Glutamatergic neuron (in vitro differentiated cells): ENCODE measurements at regions not wholly inside any gene's neighbourhood (a gene's known extent, or its start where the extent isn't known, plus 50 kb on each side); places are given as distances from the start of the nearest gene placed in this dataset.
"Not testable (repeated sequence)": the region's sequence is repeated elsewhere in the genome, so short reads cannot be mapped to it uniquely, and the experiment has no call there.

Experiments
- DNase-seq: peaks from one replicate; pipeline ENCODE4 v3.0.0; 2022
- H3K27ac Mint-ChIP-seq: one replicate; pipeline ENCODE4 v1.8.0; 2020; ENCODE audit warnings: mild to moderate bottlenecking, mixed read lengths, inconsistent platforms; ENCODE audit not compliant: unreplicated experiment
- H3K27me3 Mint-ChIP-seq: one replicate; pipeline ENCODE4 v1.8.0; 2020; ENCODE audit warnings: mild to moderate bottlenecking, moderate library complexity, mixed read lengths, inconsistent platforms; ENCODE audit not compliant: unreplicated experiment
- H3K36me3 Mint-ChIP-seq: one replicate; pipeline ENCODE4 v1.8.0; 2020; ENCODE audit warnings: mild to moderate bottlenecking, mixed read lengths, inconsistent platforms; ENCODE audit not compliant: unreplicated experiment
- H3K4me1 Mint-ChIP-seq: one replicate; pipeline ENCODE4 v1.8.0; 2020; ENCODE audit warnings: mild to moderate bottlenecking, low read depth, mixed read lengths, inconsistent platforms; ENCODE audit not compliant: unreplicated experiment
- H3K4me3 Mint-ChIP-seq: one replicate; pipeline ENCODE4 v1.8.0; 2020; ENCODE audit warnings: mild to moderate bottlenecking, mixed read lengths, inconsistent platforms; ENCODE audit not compliant: unreplicated experiment
- H3K9me3 Mint-ChIP-seq: one replicate; pipeline ENCODE4 v1.8.0; 2020; ENCODE audit warnings: mild to moderate bottlenecking, moderate library complexity, mixed read lengths, inconsistent platforms; ENCODE audit not compliant: unreplicated experiment
- TF ChIP-seq, protein P1 (sequence below): fragments of 200-600 bp; sonication (generic); IDR thresholded peaks from one replicate; pipeline ENCODE4 v1.5.0; 2021; ENCODE audit not compliant: partially characterized antibody, unreplicated experiment

DNA sequence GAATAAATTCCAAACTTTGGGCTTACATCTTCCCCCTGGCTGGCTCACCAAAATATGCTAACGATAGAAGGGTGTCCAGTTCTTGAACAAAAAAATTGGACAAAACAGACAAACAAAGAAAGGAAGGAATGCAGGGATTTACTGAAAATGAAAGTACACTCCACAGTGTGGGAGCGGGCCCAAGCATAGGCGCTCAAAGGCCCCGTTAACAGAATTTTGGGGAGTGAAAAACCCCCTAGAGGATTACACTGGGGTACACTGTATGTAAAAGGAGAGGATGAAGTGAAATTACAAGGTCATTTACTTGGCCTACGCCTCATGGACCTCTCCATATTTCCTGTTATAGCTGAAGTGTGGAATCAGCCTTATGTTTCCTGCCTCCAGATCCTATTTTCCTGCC is 899.7 kb downstream of the DSC3 start:
- DNase-seq: no peak
- no peak overlapping the region for H3K27ac Mint-ChIP-seq

DNA sequence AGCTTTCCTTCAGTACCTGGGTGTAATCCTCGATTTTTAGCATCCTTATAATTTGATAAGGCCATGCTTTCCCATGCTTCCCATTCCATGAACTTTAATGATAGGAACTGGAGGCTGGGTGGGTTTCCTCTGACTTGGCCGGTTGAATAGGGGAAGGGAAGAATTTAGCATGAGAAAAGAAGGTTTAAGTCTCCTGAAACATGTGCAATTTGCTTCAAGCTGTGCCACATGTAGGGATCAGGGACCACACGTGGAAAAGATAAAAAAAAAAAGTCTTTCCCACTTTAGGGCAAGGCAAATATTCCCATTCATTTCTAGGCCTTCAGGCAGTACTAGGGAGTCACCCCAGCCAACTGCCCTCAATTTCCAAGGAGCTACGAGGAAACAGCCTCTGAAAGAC is 900.3 kb downstream of the DSC3 start:
- TF ChIP-seq, protein P1, sequence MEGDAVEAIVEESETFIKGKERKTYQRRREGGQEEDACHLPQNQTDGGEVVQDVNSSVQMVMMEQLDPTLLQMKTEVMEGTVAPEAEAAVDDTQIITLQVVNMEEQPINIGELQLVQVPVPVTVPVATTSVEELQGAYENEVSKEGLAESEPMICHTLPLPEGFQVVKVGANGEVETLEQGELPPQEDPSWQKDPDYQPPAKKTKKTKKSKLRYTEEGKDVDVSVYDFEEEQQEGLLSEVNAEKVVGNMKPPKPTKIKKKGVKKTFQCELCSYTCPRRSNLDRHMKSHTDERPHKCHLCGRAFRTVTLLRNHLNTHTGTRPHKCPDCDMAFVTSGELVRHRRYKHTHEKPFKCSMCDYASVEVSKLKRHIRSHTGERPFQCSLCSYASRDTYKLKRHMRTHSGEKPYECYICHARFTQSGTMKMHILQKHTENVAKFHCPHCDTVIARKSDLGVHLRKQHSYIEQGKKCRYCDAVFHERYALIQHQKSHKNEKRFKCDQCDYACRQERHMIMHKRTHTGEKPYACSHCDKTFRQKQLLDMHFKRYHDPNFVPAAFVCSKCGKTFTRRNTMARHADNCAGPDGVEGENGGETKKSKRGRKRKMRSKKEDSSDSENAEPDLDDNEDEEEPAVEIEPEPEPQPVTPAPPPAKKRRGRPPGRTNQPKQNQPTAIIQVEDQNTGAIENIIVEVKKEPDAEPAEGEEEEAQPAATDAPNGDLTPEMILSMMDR: no peak
- Mint-ChIP-seq H3K27me3 (peaks cover 2% of the 10 kb centered on the region), H3K9me3 (peaks cover 4% of the 10 kb centered on the region), H3K4me1 (no peaks in the 10 kb centered on the region), H3K36me3 (no peaks in the 10 kb centered on the region), H3K27ac (no peak overlapping the region), H3K4me3 (no peak overlapping the region)
- no peak for DNase-seq

More for the DNA sequence above, 899.7 kb downstream of the DSC3 start:
- no peaks in the 10 kb centered on the region for H3K36me3 Mint-ChIP-seq
- H3K4me1 Mint-ChIP-seq: no peaks in the 10 kb centered on the region
- peaks cover 4% of the 10 kb centered on the region for H3K9me3 Mint-ChIP-seq
- H3K4me3 Mint-ChIP-seq: no peak overlapping the region
- TF ChIP-seq, protein P1: no peak
- peaks cover 2% of the 10 kb centered on the region for H3K27me3 Mint-ChIP-seq

- H3K27ac Mint-ChIP-seq, DNase-seq, H3K36me3 Mint-ChIP-seq, H3K4me1 Mint-ChIP-seq, H3K27me3 Mint-ChIP-seq, H3K4me3 Mint-ChIP-seq, H3K9me3 Mint-ChIP-seq: not testable (repeated sequence)
These were observed 901.0 kb downstream of the DSC3 start for GRCh38 chr18:30141506-30141905.

DNA sequence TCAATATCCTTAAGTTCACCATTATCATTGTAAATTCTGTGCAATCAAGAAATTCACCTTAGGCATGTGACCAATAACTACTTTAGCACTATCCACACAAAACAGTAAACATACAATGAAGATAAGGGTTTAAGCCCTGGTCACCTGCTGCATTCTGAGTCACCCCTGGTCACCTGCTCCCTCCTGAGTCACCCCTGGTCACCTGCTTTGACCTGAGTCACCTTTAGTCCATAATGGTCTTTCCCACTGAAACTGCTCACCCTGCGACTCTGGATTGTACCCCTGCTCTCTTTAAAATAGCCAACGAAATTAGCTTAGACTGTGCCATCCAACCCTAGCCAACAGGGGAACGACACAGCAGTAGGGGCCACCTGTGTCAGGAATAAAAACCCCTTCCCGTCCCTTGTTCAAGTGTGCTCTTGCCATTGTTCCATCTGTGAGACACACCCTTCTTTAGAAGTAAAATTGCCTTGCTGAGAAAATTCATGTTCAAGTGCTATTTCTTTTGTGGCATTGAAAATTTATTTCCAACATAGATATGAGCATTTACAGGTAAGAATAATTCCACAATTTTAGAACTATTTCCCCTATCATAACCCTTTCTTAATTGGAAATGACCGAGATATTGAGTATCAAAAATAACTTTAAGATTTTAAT is 902.8 kb downstream of the DSC3 start:
- DNase-seq: no peak
- H3K27ac Mint-ChIP-seq: no peak overlapping the region
- H3K27me3 Mint-ChIP-seq: peaks cover 2% of the 10 kb centered on the region
- no peaks in the 10 kb centered on the region for H3K36me3 Mint-ChIP-seq
- H3K9me3 Mint-ChIP-seq: peaks cover 4% of the 10 kb centered on the region
- no peaks in the 10 kb centered on the region for H3K4me1 Mint-ChIP-seq
- H3K4me3 Mint-ChIP-seq: no peak overlapping the region
- TF ChIP-seq, protein P1: no peak

DNA sequence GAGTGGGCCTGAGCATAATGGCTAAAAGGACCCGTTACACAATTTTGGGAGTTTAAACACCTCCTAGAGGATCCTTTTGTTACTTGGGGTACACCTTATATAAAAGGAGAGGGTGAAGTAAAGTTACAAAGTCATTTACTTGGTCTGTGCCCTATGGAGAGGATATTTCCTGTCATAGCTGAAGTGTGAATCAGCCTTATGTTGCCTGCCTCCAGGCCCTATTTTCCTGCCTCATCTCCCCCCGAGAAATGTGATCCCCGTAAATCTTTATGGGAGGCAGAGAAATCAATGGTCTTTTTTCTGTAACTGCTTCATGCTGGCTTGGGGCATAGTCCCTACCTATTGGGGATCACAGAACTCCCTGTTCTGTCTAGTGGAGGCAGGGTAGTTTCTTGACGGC is 906.6 kb downstream of the DSC3 start:
- Mint-ChIP-seq H3K4me3 (no peak overlapping the region), H3K9me3 (peaks cover 4% of the 10 kb centered on the region), H3K27ac (no peak overlapping the region), H3K36me3 (no peaks in the 10 kb centered on the region), H3K27me3 (no peaks in the 10 kb centered on the region), H3K4me1 (no peaks in the 10 kb centered on the region)
- DNase-seq: no peak
- TF ChIP-seq, protein P1: no peak
